GM19468 (cell line): ENCODE measurements at regions not wholly inside any gene's neighbourhood (a gene's known extent, or its start where the extent isn't known, plus 50 kb on each side); places are given as distances from the start of the nearest gene placed in this dataset.

Experiments used
- ATAC-seq: cut with Tn5 transposase; IDR thresholded peaks from one replicate; pipeline ENCODE4 v1.9.1; 2021; ENCODE audit warnings: mild to moderate bottlenecking, moderate library complexity, moderate number of reproducible peaks; ENCODE audit not compliant: unreplicated experiment; ENCODE audit errors: extremely low read depth

DNA sequence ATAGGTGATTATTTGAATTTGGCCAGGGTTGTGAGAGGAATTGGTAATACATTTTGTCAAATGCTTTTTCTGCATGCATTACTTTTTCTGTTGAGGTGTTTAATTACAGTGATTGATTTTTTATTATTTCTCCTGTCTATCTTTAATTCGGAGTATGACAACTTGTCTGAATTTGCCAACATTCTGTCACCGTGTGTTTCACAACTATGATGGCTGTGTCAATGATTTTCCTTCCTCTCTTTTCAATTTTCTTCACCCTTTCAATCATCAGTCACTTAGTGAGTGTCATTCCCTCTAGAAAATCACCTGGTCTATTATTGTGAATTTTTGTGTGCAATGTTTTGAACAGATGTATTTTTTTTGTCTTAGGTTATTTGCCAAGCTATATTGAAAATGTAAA lies 1221.4 kb upstream of the CDH18 start:
- no peak for ATAC-seq

GRCh38 chr5:21199087-21199486 lies 1211.1 kb upstream of the CDH18 start:
- ATAC-seq: no peak

GRCh38 chr5:21195145-21195544 lies 1207.1 kb upstream of the CDH18 start:
- ATAC-seq: no peak

DNA sequence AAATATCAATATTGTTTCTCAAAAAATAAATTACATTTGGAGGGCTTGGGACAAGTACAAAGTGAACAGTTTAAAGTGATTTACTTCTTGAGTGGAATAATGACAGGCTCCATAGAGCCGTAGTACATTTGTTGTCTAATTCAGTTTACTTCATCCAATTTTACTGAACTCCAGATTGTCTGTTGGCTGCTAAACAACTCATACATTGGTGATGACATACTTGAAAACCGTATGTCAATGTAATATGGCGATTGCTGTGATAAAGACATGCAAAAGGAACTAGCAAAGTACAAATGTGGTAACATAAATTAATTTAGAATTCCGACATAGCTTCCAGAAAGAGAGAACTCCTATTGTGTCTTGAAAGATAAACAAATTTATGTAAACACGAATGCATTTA lies 1197.5 kb upstream of the CDH18 start:
- no peak for ATAC-seq

GRCh38 chr5:21184581-21184980 lies 1196.6 kb upstream of the CDH18 start:
- no peak for ATAC-seq

- ATAC-seq: no peak
Measured at GRCh38 chr5:21181609-21182125, 1193.7 kb upstream of the CDH18 start.

DNA sequence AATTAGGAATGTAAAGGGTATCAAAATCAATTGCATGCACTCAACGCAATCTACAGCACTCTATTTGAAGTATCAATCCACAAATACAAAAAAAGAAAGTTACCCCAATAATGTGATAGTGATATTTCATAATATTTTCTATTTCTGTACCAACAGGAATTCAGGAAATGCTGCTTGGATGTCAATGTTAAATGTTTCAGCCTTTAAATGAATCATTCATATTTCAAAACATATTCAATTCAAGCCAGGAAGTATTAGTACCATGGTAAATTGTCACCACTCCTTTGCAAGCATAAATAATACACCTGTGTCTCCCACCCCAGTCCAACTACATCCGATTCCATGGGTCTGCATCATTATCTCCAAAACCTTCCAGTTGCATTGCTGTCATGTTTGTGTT lies 1185.5 kb upstream of the CDH18 start:
- ATAC-seq: no peak

DNA sequence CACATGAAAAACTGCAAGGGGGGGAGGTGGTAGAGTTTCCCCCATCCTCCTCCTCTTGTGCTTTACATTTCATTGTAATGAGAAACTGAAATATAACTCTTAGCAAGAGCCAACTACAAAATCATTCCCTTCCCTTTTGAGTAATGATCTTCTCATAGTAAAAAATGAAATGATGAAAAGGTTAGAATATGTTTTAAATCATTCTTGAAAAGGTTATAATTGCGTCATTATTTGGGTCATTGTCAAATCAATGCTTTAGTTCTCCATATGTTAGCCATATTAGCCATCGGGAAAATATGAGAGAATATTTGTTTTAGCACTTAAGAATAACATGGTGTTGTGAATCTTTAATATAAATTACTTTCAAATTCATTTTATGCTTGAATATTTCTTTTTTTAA lies 1185.0 kb upstream of the CDH18 start:
- no peak for ATAC-seq

- ATAC-seq: no peak
Measured at GRCh38 chr5:21171038-21171437, 1183.0 kb upstream of the CDH18 start.

DNA sequence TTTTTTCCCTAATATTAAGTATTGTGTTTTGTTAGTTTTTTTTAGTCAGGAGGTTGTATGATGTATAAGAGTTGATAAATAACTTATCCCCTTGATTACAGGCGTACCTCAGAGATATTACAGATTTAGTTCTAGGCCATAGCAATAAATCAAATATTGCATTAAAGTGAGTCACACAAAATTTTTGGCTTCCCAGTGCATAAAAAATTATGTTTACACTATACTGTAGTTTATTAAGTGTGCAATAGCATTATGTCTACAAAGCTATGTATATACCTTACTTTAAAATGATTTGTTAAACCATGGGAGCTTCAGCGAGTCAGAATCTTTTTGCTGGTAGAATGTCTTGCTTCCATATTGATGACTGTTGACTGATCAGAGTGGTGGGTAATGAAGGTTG lies 1180.6 kb upstream of the CDH18 start:
- no peak for ATAC-seq

DNA sequence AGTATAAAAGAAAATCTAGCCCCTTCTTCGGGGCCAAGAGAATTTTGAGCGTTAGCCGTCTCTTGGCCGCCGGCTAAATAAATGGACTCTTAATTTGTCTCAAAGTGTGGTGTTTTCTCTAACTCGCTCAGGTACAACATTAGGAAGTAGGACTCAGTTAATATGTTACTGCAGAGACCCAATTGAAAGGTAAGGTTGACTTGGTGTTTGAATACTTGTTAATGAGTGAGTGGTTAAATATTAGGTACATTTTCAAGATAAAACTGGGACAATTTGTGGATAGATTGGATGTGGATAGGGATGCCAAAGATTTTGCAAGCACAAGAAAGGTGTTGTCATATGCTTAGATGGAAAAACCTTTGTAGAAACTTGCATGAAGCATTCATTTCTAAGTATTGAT lies 1177.3 kb upstream of the CDH18 start:
- no peak for ATAC-seq

DNA sequence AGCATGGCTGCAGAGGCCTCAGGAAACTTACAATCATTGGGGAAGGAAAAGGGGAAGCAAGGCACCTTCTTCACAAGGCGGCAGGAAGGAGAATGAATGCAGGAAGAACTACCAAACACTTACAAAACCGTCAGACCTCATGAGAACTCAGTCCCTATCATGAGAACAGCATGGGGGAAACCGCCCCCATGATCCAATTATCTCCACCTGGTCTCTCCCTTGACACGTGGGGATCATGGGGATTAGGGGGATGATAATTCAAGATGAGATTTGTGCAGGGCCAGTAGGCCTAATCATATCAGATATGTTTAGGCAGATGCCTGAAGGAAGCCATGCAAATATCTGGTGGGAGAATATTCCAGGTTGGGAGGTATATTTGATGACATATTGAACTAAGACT lies 1176.4 kb upstream of the CDH18 start:
- ATAC-seq: no peak

- ATAC-seq: no peak
Measured at GRCh38 chr5:21159510-21160059, 1171.6 kb upstream of the CDH18 start.

DNA sequence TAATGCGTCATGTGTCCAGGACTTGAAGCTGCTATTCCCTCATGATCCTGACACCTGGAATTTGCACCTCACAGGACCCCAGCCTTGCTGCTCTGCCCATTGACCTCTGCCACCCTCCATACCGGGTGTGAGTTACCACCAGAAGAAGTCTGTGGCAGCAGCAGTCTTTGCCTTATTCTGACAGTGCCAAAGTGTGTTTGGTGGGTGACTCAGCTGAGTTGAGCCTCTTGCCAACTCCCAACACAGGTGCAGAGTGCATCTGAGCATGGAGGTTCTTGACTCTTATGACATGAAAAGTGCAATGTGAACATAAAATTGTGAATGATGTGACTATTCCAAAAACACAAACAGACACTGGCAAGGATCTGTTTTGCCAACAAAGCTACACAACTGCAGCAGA lies 1166.5 kb upstream of the CDH18 start:
- no peak for ATAC-seq

GRCh38 chr5:21152611-21153010 lies 1164.6 kb upstream of the CDH18 start:
- ATAC-seq: no peak

GRCh38 chr5:21145376-21145775 lies 1157.4 kb upstream of the CDH18 start:
- ATAC-seq: no peak

- ATAC-seq: no peak
Measured at GRCh38 chr5:21143686-21144085, 1155.7 kb upstream of the CDH18 start.

DNA sequence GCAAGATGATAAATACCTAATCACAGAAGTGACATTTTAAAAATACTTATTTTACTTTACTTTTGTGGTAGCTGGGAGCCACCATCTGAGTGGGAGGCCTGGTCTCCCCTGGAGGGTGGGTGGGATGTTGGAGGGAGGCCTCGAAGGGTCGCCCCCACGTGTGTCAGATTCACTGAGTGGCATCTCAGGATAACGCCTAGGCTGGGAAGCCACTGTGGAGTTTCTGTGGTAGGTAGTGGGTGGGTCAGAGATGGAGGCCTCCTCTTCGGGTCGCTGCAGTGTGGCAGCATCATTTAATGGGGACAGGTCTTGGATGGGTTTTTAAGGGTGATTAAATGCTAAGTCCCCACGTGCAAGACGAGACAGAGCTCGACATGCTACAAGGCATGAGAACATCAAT lies 1154.8 kb upstream of the CDH18 start:
- no peak for ATAC-seq

- no peak for ATAC-seq
Measured at GRCh38 chr5:21140987-21141386, 1153.0 kb upstream of the CDH18 start.

DNA sequence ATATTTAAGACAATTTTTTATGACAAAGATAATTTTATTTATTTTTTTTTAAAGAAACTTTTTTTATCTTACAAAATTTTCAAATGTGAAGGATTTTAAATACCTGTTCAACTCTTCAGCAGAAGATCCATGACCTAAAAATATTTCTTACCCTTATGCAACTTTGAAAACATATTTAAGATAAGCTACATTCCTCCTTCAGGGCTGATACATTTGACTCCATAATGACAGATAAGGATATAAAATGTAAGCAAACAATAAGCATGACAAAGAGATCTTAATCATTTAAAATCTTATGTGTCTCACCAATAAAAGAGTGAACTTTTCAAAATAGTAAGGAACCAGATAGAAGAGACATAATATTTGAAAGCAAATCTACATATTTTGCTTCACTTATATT lies 1138.2 kb upstream of the CDH18 start:
- no peak for ATAC-seq

GRCh38 chr5:21125238-21125983 lies 1137.4 kb upstream of the CDH18 start:
- no peak for ATAC-seq

GRCh38 chr5:21121213-21121612 lies 1133.2 kb upstream of the CDH18 start:
- ATAC-seq: no peak
